Stimulated activated CD4-positive, alpha-beta T cell treated with anti-CD3 and anti-CD28 coated beads, Interleukin-1b, Interleukin-23, amount 100 ng/mL, for 48 hours (primary cell): ENCODE measurements at regions not wholly inside any gene's neighbourhood (a gene's known extent, or its start where the extent isn't known, plus 50 kb on each side); places are given as distances from the start of the nearest gene placed in this dataset.
"Not testable (repeated sequence)": the region's sequence is repeated elsewhere in the genome, so short reads cannot be mapped to it uniquely, and the experiment has no call there.

Experiments
- DNase-seq: peaks from one replicate; pipeline ENCODE4 v3.0.0-alpha.2; 2020

GRCh38 chr2:235413064-235413463, 80.8 kb upstream of the AGAP1 start:
- no peak for DNase-seq

- no peak for DNase-seq
Measured at GRCh38 chr2:235414422-235414821, 79.4 kb upstream of the AGAP1 start.

- no peak for DNase-seq
Measured at GRCh38 chr2:235416858-235417499, 76.9 kb upstream of the AGAP1 start.

- no peak for DNase-seq
Measured at GRCh38 chr2:235418918-235419317, 74.9 kb upstream of the AGAP1 start.

- DNase-seq, result no peak
Measured at GRCh38 chr2:235419996-235420395, 73.8 kb upstream of the AGAP1 start.

GRCh38 chr2:235421618-235422017, 72.2 kb upstream of the AGAP1 start:
- no peak for DNase-seq

GRCh38 chr2:235430366-235431083, 63.3 kb upstream of the AGAP1 start:
- DNase-seq, result no peak

- DNase-seq, result no peak
Measured at GRCh38 chr2:235432741-235433520, 60.9 kb upstream of the AGAP1 start.

- DNase-seq, result no peak
Measured at GRCh38 chr2:235433860-235434259, 60.0 kb upstream of the AGAP1 start.

GRCh38 chr2:235439959-235440662, 53.7 kb upstream of the AGAP1 start:
- no peak for DNase-seq

- DNase-seq, result not testable (repeated sequence)
Measured at GRCh38 chr2:235443580-235443979, 50.3 kb upstream of the AGAP1 start.
